Vagina (tissue), 2 donors: ENCODE measurements at regions not wholly inside any gene's neighbourhood (a gene's known extent, or its start where the extent isn't known, plus 50 kb on each side); places are given as distances from the start of the nearest gene placed in this dataset.
"Not testable (repeated sequence)": the region's sequence is repeated elsewhere in the genome, so short reads cannot be mapped to it uniquely, and the experiment has no call there.

ENCODE experiments used
- CTCF ChIP-seq, 3 experiments: fragments of 450-650 bp in 2 of 3; fragments of 200-600 bp in 1 of 3; sonication (generic) in 1 of 3; IDR thresholded peaks; one replicate each; pipeline ENCODE4 v1.5.1; 2017 to 2019; ENCODE audit warnings: antibody characterized with exemption in 3 of 3, mild to moderate bottlenecking in 2 of 3, moderate library complexity in 2 of 3
- POLR2A ChIP-seq, 2 donors: fragments of 450-650 bp; IDR thresholded peaks; one replicate each; pipeline ENCODE4 v1.6.1; 2017; ENCODE audit warnings: antibody characterized with exemption in 2 of 2, mild to moderate bottlenecking in 2 of 2, moderate library complexity in 2 of 2
- POLR2AphosphoS5 ChIP-seq, 2 donors: sonication (generic); formaldehyde crosslinking; IDR thresholded peaks; one replicate each; pipeline ENCODE4 v1.9.0; 2017; ENCODE audit warnings: antibody characterized with exemption in 2 of 2, mild to moderate bottlenecking in 2 of 2, low read depth in 1 of 2; ENCODE audit not compliant: insufficient read depth in 1 of 2

- TF ChIP-seq POLR2A (IDR thresholded peaks at IDR 0.05); POLR2AphosphoS5 (IDR thresholded peaks at IDR 0.05; ENCODE audit: insufficient read depth in 1 of 2, low read depth in 1 of 2); CTCF (IDR thresholded peaks at IDR 0.05): not testable (repeated sequence)
Observed at GRCh38 chr12:72754026-72754425, 481.9 kb downstream of the TRHDE start.
